A549 (cell line): ENCODE measurements at regions not wholly inside any gene's neighbourhood (a gene's known extent, or its start where the extent isn't known, plus 50 kb on each side); places are given as distances from the start of the nearest gene placed in this dataset.

Experiments
- ATAC-seq, 2 experiments: fragments of 200-7000 bp in 1 of 2; fragments of >200 bp in 1 of 2; cut with Nextera tagmentation in 1 of 2; cut with Tn5 transposase in 1 of 2; 3 replicates each; pipeline versions ENCODE4 v1.8.0 to v1.9.1; 2018 to 2020; ENCODE audit warnings: mild to moderate bottlenecking in 1 of 2, moderate library complexity in 1 of 2
- CTCF ChIA-PET: fragments of 300-600 bp; sonication (Branson Sonifier 250); formaldehyde crosslinking; extraction: SDS; loops from one replicate; lab custom pipeline; 2021; ENCODE audit warnings: antibody characterized with exemption, inconsistent platforms; lab: Yijun Ruan, JAX
- POLR2A ChIA-PET: fragments of 350-600 bp; formaldehyde crosslinking; extraction: SDS; loops from one replicate; lab custom pipeline; 2021; ENCODE audit warnings: antibody characterized with exemption, inconsistent platforms; lab: Yijun Ruan, JAX
- DNase-seq, 2 experiments: peaks; one replicate each; pipeline versions ENCODE4 v3.0.0 to v3.0.0-alpha.2; 2011 to 2016; ENCODE audit warnings: low read depth in 1 of 2, low spot score in 1 of 2
- FAIRE-seq: peaks from 2 replicates; lab custom pipeline; 2011; peaks lifted over from hg19 to GRCh38; lab: Jason Lieb, UNC
- H3K27ac ChIP-seq, 2 experiments: fragments of >200 bp; sonication (Bioruptor Twin); formaldehyde crosslinking; 3 replicates each; pipeline ENCODE4 v1.5.1; 2016 to 2017
- H3K4me1 ChIP-seq: fragments of >200 bp; sonication (Bioruptor Twin); formaldehyde crosslinking; 3 replicates; pipeline ENCODE4 v1.6.1; 2016
- H3K4me2 ChIP-seq: fragments of >200 bp; sonication (Bioruptor Twin); formaldehyde crosslinking; 3 replicates; pipeline ENCODE4 v1.6.1; 2016
- H3K4me3 ChIP-seq: fragments of >200 bp; sonication (Bioruptor Twin); formaldehyde crosslinking; 3 replicates; pipeline ENCODE4 v1.5.1; 2016
- H3K9me3 ChIP-seq: fragments of >200 bp; sonication (Bioruptor Twin); formaldehyde crosslinking; 3 replicates; pipeline ENCODE4 v1.6.1; 2016
- BHLHE40 ChIP-seq: IDR thresholded peaks from 2 replicates; pipeline ENCODE4 v1.6.1; 2012; ENCODE audit warnings: low read depth, low read length, inconsistent platforms
- CBX2 ChIP-seq: fragments of 200-600 bp; sonication (generic); IDR thresholded peaks from 2 replicates; pipeline ENCODE4 v1.6.1; 2016; ENCODE audit warnings: low read depth, mild to moderate bottlenecking, borderline replicate concordance
- CBX8 ChIP-seq: fragments of 200-600 bp; sonication (generic); IDR thresholded peaks from 2 replicates; pipeline ENCODE4 v1.6.1; 2016
- CHD4 ChIP-seq: fragments of 200-600 bp; sonication (generic); IDR thresholded peaks from 2 replicates; pipeline ENCODE4 v1.6.1; 2016; ENCODE audit warnings: antibody characterized with exemption, mild to moderate bottlenecking, borderline replicate concordance
- EHMT2 ChIP-seq: fragments of 200-600 bp; sonication (generic); IDR thresholded peaks from 2 replicates; pipeline ENCODE4 v1.6.1; 2016; ENCODE audit warnings: antibody characterized with exemption, low read depth, mild to moderate bottlenecking, moderate library complexity
- ELK1 ChIP-seq: fragments of 150-350 bp; IDR thresholded peaks from 2 replicates; pipeline ENCODE4 v1.6.1; 2014; ENCODE audit warnings: low read depth, mild to moderate bottlenecking, low read length
- EP300 ChIP-seq, 2 experiments: fragments of >200 bp; sonication (Bioruptor Twin); formaldehyde crosslinking; IDR thresholded peaks; 2 replicates in 1 of 2; 3 replicates in 1 of 2; pipeline ENCODE4 v1.6.1; 2016 to 2017
- ESRRA ChIP-seq: fragments of 150-350 bp; IDR thresholded peaks from 2 replicates; pipeline ENCODE4 v1.6.1; 2014; ENCODE audit warnings: mild to moderate bottlenecking, low read length, borderline replicate concordance
- FOXS1 ChIP-seq: fragments of 250-450 bp; sonication (Bioruptor Pico); IDR thresholded peaks from 2 replicates; pipeline ENCODE4 v1.5.0; 2020; ENCODE audit warnings: mild to moderate bottlenecking, moderate library complexity
- GATA3 ChIP-seq: IDR thresholded peaks from 2 replicates; pipeline ENCODE4 v1.6.1; 2012; ENCODE audit warnings: borderline replicate concordance
- HOXA7 ChIP-seq: fragments of 250-450 bp; sonication (Bioruptor Pico); IDR thresholded peaks from 2 replicates; pipeline ENCODE4 v1.5.0; 2020; ENCODE audit warnings: mild to moderate bottlenecking, moderate library complexity
- MAZ ChIP-seq: fragments of 150-350 bp; IDR thresholded peaks from 2 replicates; pipeline ENCODE4 v1.6.1; 2014; ENCODE audit warnings: antibody characterized with exemption, low read depth, low read length, borderline replicate concordance
- MYC ChIP-seq: IDR thresholded peaks from 2 replicates; pipeline ENCODE4 v1.6.1; 2012; ENCODE audit warnings: mild to moderate bottlenecking, inconsistent platforms, low read length, improper control_type of control experiment, borderline replicate concordance
- NFE2L2 ChIP-seq: fragments of 150-350 bp; conservative IDR thresholded peaks from 2 replicates; pipeline ENCODE4 v1.6.1; 2014; ENCODE audit warnings: low read length
- NR3C1 ChIP-seq: fragments of >200 bp; sonication (Bioruptor Twin); formaldehyde crosslinking; IDR thresholded peaks from 3 replicates; pipeline ENCODE4 v1.6.1; 2017
- POLR2A ChIP-seq: IDR thresholded peaks from 2 replicates; pipeline ENCODE4 v1.6.1; 2012; ENCODE audit warnings: mild to moderate bottlenecking, low read length
- POLR2AphosphoS2 ChIP-seq: conservative IDR thresholded peaks from 2 replicates; pipeline ENCODE4 v1.6.1; 2012; ENCODE audit warnings: low read length, improper control_type of control experiment, inconsistent platforms
- RAD21 ChIP-seq, 2 experiments: fragments of >200 bp in 1 of 2; sonication (Bioruptor Twin) in 1 of 2; formaldehyde crosslinking in 1 of 2; IDR thresholded peaks in 1 of 2; conservative IDR thresholded peaks in 1 of 2; 2 replicates in 1 of 2; 3 replicates in 1 of 2; pipeline ENCODE4 v1.6.1; 2012 to 2018; ENCODE audit warnings: inconsistent platforms in 1 of 2
- RCOR1 ChIP-seq: fragments of 150-350 bp; IDR thresholded peaks from 2 replicates; pipeline ENCODE4 v1.6.1; 2014; ENCODE audit warnings: antibody characterized with exemption, low read length, low read depth
- SREBF2 ChIP-seq: fragments of 450-650 bp; IDR thresholded peaks from 2 replicates; pipeline ENCODE4 v1.6.1; 2014; ENCODE audit warnings: mild to moderate bottlenecking, moderate library complexity
- ZFP36 ChIP-seq: fragments of 450-650 bp; IDR thresholded peaks from 2 replicates; pipeline ENCODE4 v1.6.1; 2014; ENCODE audit warnings: borderline replicate concordance; ENCODE audit not compliant: partially characterized antibody
- ZNF302 ChIP-seq: fragments of 250-450 bp; sonication (Bioruptor Pico); IDR thresholded peaks from 2 replicates; pipeline ENCODE4 v1.9.0; 2021; ENCODE audit warnings: inconsistent platforms, mild to moderate bottlenecking, moderate library complexity
- WGBS: methylation state at CpG from one replicate; pipeline ENCODE4 v1.1.6; 2017; ENCODE audit errors: missing lambda C conversion rate; 5-methylcytosine and 5-hydroxymethylcytosine counted together
- TF ChIP-seq, protein P1 (sequence below): fragments of >200 bp; sonication (Bioruptor Twin); formaldehyde crosslinking; IDR thresholded peaks from 2 replicates; pipeline ENCODE4 v1.6.1; 2016
- TF ChIP-seq, protein P2 (sequence below): IDR thresholded peaks from 2 replicates; pipeline ENCODE4 v1.6.1; 2012
- TF ChIP-seq, protein P3 (sequence below): fragments of >200 bp; sonication (Bioruptor Twin); formaldehyde crosslinking; IDR thresholded peaks from 3 replicates; pipeline ENCODE4 v1.6.1; 2016

GRCh38 chr20:54879393-54879792, 404.0 kb downstream of the DOK5 start:
- 3% methylated on average over 1 of the region's 1 CpG for WGBS
- CTCF ChIA-PET: no interaction called here

DNA sequence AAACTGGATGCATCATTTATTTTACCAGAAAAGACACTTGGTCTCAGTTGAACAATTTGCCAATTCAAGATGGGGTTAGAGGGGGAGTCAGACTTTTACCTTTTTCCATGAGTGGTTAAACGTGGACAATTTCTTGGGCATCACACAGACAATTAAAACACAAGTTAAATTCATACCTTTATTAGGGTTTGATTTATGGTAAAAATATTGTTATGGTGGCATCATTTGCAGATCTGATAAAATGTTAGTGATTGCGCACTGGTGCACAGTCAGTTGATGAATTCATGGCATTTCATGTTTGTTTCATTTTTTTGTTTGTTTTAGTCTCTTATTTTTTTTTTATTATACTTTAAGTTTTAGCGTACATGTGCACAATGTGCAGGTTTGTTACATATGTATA, 399.9 kb downstream of the DOK5 start:
- ChIA-PET CTCF (no interaction called here), POLR2A (no interaction called here)
- Histone ChIP-seq H3K4me2 (no peak overlapping the region), H3K9me3 (no peaks in the 10 kb centered on the region), H3K4me1 (no peaks in the 10 kb centered on the region), H3K4me3 (no peak overlapping the region), H3K27ac (no peak overlapping the region)
- DNase-seq (no peak), ATAC-seq (no peak), FAIRE-seq (no peak)
- TF ChIP-seq, protein P1, sequence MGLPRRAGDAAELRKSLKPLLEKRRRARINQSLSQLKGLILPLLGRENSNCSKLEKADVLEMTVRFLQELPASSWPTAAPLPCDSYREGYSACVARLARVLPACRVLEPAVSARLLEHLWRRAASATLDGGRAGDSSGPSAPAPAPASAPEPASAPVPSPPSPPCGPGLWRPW: no peak
- TF ChIP-seq HOXA7 (no peak), NFE2L2 (no peak), POLR2AphosphoS2 (no peak), MAZ (no peak), ELK1 (no peak), EHMT2 (no peak), ESRRA (no peak), RAD21 (conservative IDR thresholded peaks at IDR 0.05 in 1 of 2, IDR thresholded peaks at IDR 0.05 in 1 of 2) (no peak), BHLHE40 (no peak), FOXS1 (no peak), SREBF2 (no peak), EP300 (IDR thresholded peaks at IDR 0.05) (no peak), NR3C1 (no peak), CBX2 (no peak), POLR2A (no peak), CHD4 (no peak)
- TF ChIP-seq, protein P2, sequence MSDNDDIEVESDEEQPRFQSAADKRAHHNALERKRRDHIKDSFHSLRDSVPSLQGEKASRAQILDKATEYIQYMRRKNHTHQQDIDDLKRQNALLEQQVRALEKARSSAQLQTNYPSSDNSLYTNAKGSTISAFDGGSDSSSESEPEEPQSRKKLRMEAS: no peak
- WGBS: 37% methylated on average over 3 of the region's 3 CpGs

More at GRCh38 chr20:54879393-54879792, 404.0 kb downstream of the DOK5 start:
- ATAC-seq (no peak), DNase-seq (no peak), FAIRE-seq (no peak)
- no peak overlapping the region for H3K4me2 ChIP-seq
- no peak overlapping the region for H3K27ac ChIP-seq
- POLR2A ChIA-PET: no interaction called here
- no peak for TF ChIP-seq MAZ
- no peak for TF ChIP-seq NR3C1
- TF ChIP-seq, protein P3, sequence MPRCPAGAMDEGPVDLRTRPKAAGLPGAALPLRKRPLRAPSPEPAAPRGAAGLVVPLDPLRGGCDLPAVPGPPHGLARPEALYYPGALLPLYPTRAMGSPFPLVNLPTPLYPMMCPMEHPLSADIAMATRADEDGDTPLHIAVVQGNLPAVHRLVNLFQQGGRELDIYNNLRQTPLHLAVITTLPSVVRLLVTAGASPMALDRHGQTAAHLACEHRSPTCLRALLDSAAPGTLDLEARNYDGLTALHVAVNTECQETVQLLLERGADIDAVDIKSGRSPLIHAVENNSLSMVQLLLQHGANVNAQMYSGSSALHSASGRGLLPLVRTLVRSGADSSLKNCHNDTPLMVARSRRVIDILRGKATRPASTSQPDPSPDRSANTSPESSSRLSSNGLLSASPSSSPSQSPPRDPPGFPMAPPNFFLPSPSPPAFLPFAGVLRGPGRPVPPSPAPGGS: no peak
- no peak for TF ChIP-seq RCOR1
- no peak for TF ChIP-seq MYC
- no peak for TF ChIP-seq CHD4
- no peak for TF ChIP-seq ZFP36
- TF ChIP-seq, protein P2: no peak
- TF ChIP-seq HOXA7: no peak
- no peak for TF ChIP-seq CBX2
- no peak for TF ChIP-seq FOXS1
- no peak for TF ChIP-seq ELK1
- no peak for TF ChIP-seq GATA3
- TF ChIP-seq ZNF302 (CRISPR knock-in tag): no peak
- no peak for TF ChIP-seq CBX8
- no peak for TF ChIP-seq POLR2A
- H3K4me3 ChIP-seq: no peak overlapping the region
- no peaks in the 10 kb centered on the region for H3K4me1 ChIP-seq
- no peaks in the 10 kb centered on the region for H3K9me3 ChIP-seq
